Upper lobe of left lung (tissue), 6 donors: ENCODE measurements at regions not wholly inside any gene's neighbourhood (a gene's known extent, or its start where the extent isn't known, plus 50 kb on each side); places are given as distances from the start of the nearest gene placed in this dataset.

ENCODE experiments used
- ATAC-seq, 2 donors: fragments of 200-7000 bp; cut with Tn5 transposase; one replicate each; pipeline ENCODE4 v1.9.1; 2022; ENCODE audit warnings: mild to moderate bottlenecking in 2 of 2, moderate library complexity in 2 of 2; ENCODE audit not compliant: low FRiP score in 2 of 2
- DNase-seq, 2 donors: peaks; one replicate each; pipeline ENCODE4 v3.0.0-alpha.2; 2019 to 2020
- H3K27ac ChIP-seq, 4 donors: fragments of 200-600 bp; sonication (generic); one replicate each; pipeline ENCODE4 v1.5.1; 2016 to 2019
- H3K27me3 ChIP-seq, 4 donors: fragments of 200-600 bp; sonication (generic); one replicate each; pipeline ENCODE4 v1.5.1; 2017 to 2019
- H3K36me3 ChIP-seq, 4 donors: fragments of 200-600 bp; sonication (generic); one replicate each; pipeline ENCODE4 v1.5.1; 2016 to 2019
- H3K4me1 ChIP-seq, 4 donors: fragments of 200-600 bp; sonication (generic); one replicate each; pipeline ENCODE4 v1.5.1; 2018 to 2019
- H3K4me3 ChIP-seq, 4 donors: fragments of 200-600 bp; sonication (generic); one replicate each; pipeline ENCODE4 v1.5.1; 2017 to 2019; ENCODE audit warnings: mild to moderate bottlenecking in 2 of 4, moderate library complexity in 1 of 4
- H3K9me3 ChIP-seq, 4 donors: fragments of 200-600 bp; sonication (generic); one replicate each; pipeline ENCODE4 v1.5.1; 2018 to 2019
- CTCF ChIP-seq, 6 experiments: fragments of 450-650 bp in 4 of 6; fragments of 200-600 bp in 2 of 6; sonication (generic) in 2 of 6; IDR thresholded peaks; one replicate each; pipeline ENCODE4 v1.5.1; 2016 to 2019; ENCODE audit warnings: antibody characterized with exemption in 6 of 6
- EP300 ChIP-seq, 4 donors: sonication (generic); formaldehyde crosslinking; IDR thresholded peaks; one replicate each; pipeline ENCODE4 v1.5.1; 2017; ENCODE audit warnings: antibody characterized with exemption in 4 of 4, control low read depth in 2 of 4
- POLR2A ChIP-seq, 4 donors: fragments of 450-650 bp; IDR thresholded peaks; one replicate each; pipeline ENCODE4 v1.5.1; 2016 to 2017; ENCODE audit warnings: antibody characterized with exemption in 4 of 4, mild to moderate bottlenecking in 2 of 4
- POLR2AphosphoS5 ChIP-seq, 2 donors: sonication (generic); formaldehyde crosslinking; IDR thresholded peaks; one replicate each; pipeline ENCODE4 v1.5.1; 2017; ENCODE audit warnings: antibody characterized with exemption in 2 of 2
- WGBS, 2 donors: methylation state at CpG; one replicate each; pipeline ENCODE4 v1.1.5; 2017 to 2018; 5-methylcytosine and 5-hydroxymethylcytosine counted together
- donor health status: DM: no; HTN: no; CAD: no; lungs with moderate emphysema.
- donor health status: DM: no; HTN: yes; CAD: no; lungs with severe emphysema.

GRCh38 chr10:3016016-3016415 lies 51.3 kb upstream of the PFKP start:
- ATAC-seq (no peak), DNase-seq (no peak)
- no peaks in the 10 kb centered on the region for H3K36me3 ChIP-seq
- WGBS, 2 donors = 68 to 69% methylated on average over 7 of the region's 7 CpGs
- TF ChIP-seq CTCF (IDR thresholded peaks at IDR 0.05) = no peak
- TF ChIP-seq POLR2A (IDR thresholded peaks at IDR 0.05) = no peak
- TF ChIP-seq EP300 (IDR thresholded peaks at IDR 0.05) = no peak
- no peak overlapping the region for H3K4me3 ChIP-seq
- H3K4me1 ChIP-seq = no peaks in the 10 kb centered on the region
- H3K9me3 ChIP-seq = no peaks in the 10 kb centered on the region
- H3K27me3 ChIP-seq = no peaks in the 10 kb centered on the region
- no peak overlapping the region for H3K27ac ChIP-seq

- ATAC-seq (no peak), DNase-seq (no peak)
- WGBS, 2 donors = 50 to 60% methylated on average over 9 of the region's 9 CpGs
- Histone ChIP-seq H3K36me3 (no peaks in the 10 kb centered on the region), H3K27ac (no peak overlapping the region), H3K9me3 (no peaks in the 10 kb centered on the region), H3K27me3 (no peaks in the 10 kb centered on the region), H3K4me3 (no peak overlapping the region), H3K4me1 (no peaks in the 10 kb centered on the region)
- TF ChIP-seq EP300 (IDR thresholded peaks at IDR 0.05) (no peak), POLR2AphosphoS5 (IDR thresholded peaks at IDR 0.05) (no peak), POLR2A (IDR thresholded peaks at IDR 0.05) (no peak), CTCF (IDR thresholded peaks at IDR 0.05) (no peak)
Measured at GRCh38 chr10:3014968-3015367, 52.4 kb upstream of the PFKP start.

GRCh38 chr10:3012223-3012622 lies 55.1 kb upstream of the PFKP start:
- H3K4me1 ChIP-seq = peaks cover 0 to 6% (median 0%) of the 10 kb centered on the region in 4 donors
- no peak overlapping the region for H3K27ac ChIP-seq
- TF ChIP-seq CTCF (IDR thresholded peaks at IDR 0.05) = no peak
- ATAC-seq (no peak), DNase-seq (no peak)
- no peaks in the 10 kb centered on the region for H3K36me3 ChIP-seq
- no peak overlapping the region for H3K4me3 ChIP-seq
- no peaks in the 10 kb centered on the region for H3K9me3 ChIP-seq
- WGBS, 2 donors = 92 to 96% methylated on average over 5 of the region's 5 CpGs
- H3K27me3 ChIP-seq = no peaks in the 10 kb centered on the region

- ATAC-seq (no peak), DNase-seq (no peak)
- Histone ChIP-seq H3K4me3 (no peak overlapping the region), H3K27ac (no peak overlapping the region), H3K4me1 (peaks cover 0 to 6% (median 0%) of the 10 kb centered on the region in 4 donors), H3K36me3 (no peaks in the 10 kb centered on the region), H3K9me3 (no peaks in the 10 kb centered on the region), H3K27me3 (no peaks in the 10 kb centered on the region)
- 56 to 73% methylated on average over 7 to 10 of the region's 10 CpGs for WGBS, 2 donors
- TF ChIP-seq EP300 (IDR thresholded peaks at IDR 0.05) (no peak), POLR2A (IDR thresholded peaks at IDR 0.05) (no peak), CTCF (IDR thresholded peaks at IDR 0.05) (no peak), POLR2AphosphoS5 (IDR thresholded peaks at IDR 0.05) (no peak)
Measured at GRCh38 chr10:3010816-3011460, 56.4 kb upstream of the PFKP start.

- 61 to 66% methylated on average over 8 of the region's 8 CpGs for WGBS, 2 donors
- Histone ChIP-seq H3K27ac (no peak overlapping the region), H3K4me3 (no peak overlapping the region), H3K4me1 (peaks cover 0 to 6% (median 0%) of the 10 kb centered on the region in 4 donors), H3K9me3 (no peaks in the 10 kb centered on the region), H3K27me3 (no peaks in the 10 kb centered on the region), H3K36me3 (no peaks in the 10 kb centered on the region)
- no peak for DNase-seq
- TF ChIP-seq CTCF (IDR thresholded peaks at IDR 0.05) = no peak
- TF ChIP-seq EP300 (IDR thresholded peaks at IDR 0.05) = no peak
- no peak for TF ChIP-seq POLR2A (IDR thresholded peaks at IDR 0.05)
- TF ChIP-seq POLR2AphosphoS5 (IDR thresholded peaks at IDR 0.05) = no peak
- no peak for ATAC-seq
Measured at GRCh38 chr10:3010334-3010733, 57.0 kb upstream of the PFKP start.
